GM18499 (cell line): ENCODE measurements at regions not wholly inside any gene's neighbourhood (a gene's known extent, or its start where the extent isn't known, plus 50 kb on each side); places are given as distances from the start of the nearest gene placed in this dataset.
"Not testable (repeated sequence)": the region's sequence is repeated elsewhere in the genome, so short reads cannot be mapped to it uniquely, and the experiment has no call there.

Source experiments
- ATAC-seq: cut with Tn5 transposase; IDR thresholded peaks from one replicate; pipeline ENCODE4 v1.9.1; 2021; ENCODE audit warnings: moderate number of reproducible peaks; ENCODE audit not compliant: insufficient read depth, unreplicated experiment

DNA sequence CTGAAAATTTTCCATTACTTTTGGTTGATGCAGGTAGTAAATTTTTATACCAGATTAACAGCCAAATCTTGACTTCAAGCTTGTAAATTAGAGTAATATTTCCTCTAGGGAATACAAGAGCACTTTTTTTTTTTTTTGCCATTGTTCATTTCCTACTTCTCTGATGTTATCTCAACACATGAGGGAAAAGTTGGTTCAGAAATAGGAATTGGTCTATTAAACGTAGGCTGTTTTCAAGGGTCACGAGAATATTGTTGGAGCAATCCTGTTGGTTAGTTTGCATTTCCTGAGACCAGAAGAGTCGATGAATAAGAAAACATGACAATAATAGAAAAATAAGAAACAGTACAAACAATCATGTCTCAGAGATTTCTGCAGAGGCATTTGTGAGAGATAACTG, 453.9 kb upstream of the CCDC179 start:
- ATAC-seq = no peak

DNA sequence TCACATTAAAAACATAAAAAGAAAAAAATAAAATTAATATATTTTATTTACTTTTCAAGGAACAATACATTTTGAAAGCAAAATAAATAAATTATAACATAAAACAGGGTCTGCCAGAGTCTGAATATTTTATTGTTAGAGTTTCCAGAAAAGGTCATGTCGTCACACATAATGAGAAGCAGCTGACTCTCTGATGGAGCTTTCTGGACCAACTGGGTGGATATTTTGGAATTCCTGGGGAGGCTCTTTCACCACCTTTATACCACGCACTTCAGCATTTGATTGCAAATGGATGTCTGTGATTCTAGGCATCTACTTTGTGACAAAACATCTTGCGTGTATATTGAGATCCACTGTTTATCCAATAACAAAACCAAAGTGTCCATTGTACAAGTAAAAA, 455.0 kb upstream of the CCDC179 start:
- ATAC-seq = no peak

DNA sequence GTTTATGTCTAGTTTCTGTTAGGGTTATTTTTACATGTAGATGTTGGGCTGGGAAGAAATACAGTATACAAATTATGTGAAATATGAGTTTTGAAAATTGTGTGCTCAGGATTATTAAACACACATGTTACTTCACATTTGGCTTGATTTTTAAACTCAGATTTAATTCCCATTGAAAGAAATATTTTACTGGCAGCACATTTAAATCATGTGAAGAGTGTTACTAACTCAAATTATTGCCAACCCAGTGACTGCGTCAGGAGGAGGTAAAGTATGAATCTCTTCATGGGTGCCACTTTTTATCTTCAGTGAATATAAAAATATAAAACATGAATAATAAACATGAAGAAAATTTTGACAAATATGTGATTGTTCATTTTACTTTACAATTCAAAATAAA, 457.5 kb upstream of the CCDC179 start:
- no peak for ATAC-seq

DNA sequence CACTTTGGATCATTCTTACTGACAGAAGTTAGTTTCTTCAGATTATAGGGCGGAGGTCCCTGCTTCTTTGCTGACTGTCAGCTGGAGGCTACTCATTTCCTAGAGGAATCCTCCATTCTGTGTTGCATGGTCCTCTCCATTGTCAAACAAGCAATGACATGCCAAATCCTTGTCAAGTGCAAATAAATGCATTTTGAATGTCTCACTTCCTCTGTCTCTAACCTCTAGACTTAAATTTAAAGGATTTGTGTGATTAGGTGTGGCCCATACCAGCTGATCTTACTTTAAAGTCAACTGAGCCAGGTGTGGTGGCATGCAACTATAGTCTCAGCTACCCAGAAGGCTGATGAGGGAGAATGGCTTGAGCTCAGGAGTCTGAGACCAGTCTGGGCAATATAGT, 458.4 kb upstream of the CCDC179 start:
- no peak for ATAC-seq

DNA sequence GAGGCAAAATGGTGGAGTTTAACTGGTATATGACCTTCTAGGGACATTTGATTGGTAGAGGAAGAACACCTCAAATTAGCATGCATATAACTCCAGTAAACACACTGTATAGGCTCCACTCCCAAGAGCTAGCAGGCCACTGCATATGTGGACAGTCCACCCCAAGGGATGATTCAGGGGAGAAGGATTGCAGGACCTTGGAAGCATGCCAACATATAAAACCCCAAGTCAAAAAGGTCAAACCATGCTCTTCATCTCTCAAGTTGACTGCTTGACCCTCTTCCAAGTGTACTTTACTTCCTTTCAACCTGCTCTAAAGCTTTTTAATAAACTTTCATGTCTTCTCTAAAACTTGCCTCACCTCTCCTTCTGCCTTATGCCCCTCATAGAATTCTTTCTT, 459.9 kb upstream of the CCDC179 start:
- ATAC-seq = no peak

DNA sequence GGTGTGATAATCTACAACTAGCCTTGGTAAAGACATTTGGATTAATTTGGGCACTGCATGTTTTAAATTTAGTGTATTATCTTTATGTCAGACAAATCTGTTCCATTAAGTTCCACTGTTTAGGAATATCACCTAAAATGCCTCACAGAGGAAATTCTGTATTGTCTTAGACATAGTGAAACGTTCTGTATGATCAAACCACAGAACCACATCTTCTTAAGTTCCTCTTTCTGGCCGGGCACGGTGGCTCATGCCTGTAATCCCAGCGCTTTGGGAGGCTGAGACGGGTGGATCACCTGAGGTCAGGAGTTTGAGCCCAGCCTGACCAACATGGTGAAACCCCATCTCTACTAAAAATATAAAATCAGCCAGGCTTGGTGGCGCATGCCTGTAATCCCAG, 475.3 kb upstream of the CCDC179 start:
- ATAC-seq = not testable (repeated sequence)

DNA sequence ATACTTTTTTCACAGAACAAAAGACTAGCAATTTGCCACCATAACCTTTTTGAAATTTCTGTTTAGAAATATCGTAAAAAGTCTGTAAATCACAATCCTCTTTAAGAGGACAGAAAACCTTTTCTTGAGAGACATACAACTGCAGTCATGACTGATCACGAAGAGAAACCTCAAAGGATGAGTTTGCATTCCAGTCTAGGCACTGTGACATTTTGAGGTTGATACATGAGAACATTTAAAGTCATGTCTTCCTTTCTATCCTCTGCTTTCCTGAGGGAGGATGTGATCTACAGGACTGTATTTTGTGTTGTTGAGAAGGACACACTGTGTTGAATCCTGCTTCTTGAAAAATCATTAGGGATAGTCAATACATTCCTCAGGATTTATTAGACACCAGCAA, 476.7 kb upstream of the CCDC179 start:
- no peak for ATAC-seq

DNA sequence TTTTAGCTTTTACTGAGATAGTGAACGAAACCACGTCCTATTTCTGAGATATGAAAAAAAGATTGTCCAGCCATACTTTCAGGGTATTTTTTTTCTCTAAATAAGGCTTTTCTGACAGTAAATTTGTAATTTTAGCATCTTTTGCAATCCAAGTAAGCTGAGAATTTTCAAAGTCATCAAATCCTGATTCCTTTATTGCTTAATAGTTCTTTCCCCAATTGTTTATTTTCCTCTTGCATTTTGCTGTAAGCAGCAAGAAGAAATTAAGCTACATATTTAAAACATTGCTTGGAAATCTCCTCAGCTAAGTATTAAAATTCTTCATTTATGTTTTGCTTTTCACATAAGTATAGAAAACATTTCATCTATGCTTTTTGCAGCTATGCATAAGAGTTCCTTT, 493.3 kb upstream of the CCDC179 start:
- no peak for ATAC-seq

DNA sequence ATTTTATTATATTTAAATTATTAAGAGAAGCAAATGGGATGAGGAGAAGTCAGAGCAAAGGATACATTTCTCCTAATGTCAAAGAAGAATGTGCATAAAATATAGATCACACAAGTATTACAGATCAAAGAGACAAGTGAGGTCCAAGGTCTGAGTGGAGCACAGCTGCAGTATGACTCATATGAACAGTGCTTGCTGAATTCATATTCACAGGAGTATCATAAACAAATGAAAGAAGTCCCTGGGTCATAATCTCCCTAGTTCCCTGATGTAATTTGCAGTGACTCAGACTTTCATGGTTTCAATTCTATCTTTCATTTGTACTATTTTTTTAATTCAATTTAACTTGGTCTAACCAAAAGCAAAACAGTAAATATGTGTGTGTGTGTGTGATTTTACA, 499.0 kb upstream of the CCDC179 start:
- ATAC-seq = no peak

DNA sequence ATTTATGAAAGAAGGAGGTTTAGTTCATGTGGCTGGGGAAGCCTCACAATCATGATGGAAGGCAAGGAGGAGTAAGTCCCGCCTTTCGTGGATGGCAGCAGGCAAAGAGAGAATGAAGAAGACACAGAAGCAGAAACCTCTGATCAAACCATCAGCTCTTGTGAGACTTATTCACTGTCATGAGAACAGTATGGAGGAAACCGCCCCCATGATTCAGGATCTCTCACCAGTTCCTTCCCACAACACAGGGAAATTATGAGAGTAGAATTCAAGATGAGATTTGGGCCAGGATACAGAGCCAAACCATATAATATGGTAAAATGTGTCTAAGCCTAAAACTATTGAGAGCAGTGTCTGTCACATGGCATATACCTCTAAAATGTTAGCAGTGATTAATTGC, 503.8 kb upstream of the CCDC179 start:
- no peak for ATAC-seq

DNA sequence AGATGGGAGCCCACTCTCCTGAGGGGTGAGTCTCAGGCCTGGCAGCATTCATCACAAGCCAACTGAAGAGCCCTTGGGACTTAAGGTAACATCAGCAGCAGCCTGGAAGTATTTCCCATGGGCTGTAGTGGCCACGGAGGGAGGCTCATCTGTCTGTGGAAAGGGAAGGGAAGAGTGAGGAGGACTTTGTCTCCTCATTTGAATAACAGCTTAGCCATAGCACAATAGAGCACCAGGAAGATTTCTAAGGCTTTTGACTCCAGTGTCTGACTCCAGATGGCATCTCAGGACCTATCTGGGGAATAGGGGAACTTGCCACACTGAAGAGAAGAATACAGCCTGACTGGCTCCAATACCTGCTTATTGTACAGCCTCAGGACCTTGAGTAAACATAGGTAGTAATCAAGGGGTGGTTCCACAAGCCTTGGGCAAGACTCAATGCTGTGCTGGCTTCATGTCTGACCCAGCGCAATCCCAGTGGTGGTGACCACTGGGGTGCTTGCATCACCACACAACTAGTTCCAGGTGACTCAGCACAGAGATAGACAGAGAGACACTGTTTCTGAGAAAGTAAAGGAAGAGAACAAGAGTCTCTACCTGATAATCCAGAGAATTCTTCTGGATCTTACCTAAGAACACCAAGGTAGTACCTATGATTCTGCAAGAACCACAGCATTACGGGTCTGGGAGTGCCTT, 510.5 kb upstream of the CCDC179 start:
- ATAC-seq = no peak

DNA sequence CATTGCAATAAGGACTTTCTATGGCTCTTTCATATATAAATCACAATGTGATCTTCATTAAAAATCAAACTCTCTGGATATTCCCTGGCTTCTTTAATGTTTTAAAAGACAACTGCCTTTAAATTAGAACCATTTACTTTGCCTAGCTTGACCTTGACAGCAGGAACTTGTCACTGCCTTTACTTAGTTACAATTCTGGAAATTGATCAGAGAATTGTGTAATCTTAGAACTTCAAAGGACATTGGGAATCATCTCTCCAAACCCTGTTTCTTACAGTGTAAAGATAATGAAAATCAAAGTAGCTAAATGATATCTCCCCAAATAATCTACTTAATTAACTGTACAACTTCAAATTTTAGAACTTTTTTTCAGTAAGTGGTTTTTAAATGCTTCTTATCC, 517.6 kb upstream of the CCDC179 start:
- no peak for ATAC-seq

DNA sequence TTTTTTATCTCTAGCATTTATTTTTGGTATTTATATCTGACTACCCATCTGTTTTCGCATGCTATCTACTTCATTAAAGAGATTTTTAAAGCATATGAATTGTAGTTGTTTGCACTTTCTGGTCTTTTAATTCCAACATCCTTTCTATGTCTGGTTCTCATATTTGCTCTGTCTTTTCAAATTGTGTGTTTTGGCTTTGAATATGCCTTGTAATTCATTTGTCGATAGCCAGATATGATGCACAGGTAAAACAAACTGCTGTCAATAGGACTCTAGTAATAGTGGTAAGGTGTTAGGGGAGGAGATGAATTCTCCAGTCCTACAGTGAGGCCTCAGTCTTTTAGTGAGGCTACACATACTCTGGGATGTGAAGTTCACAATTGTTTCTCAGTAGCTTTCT, 530.8 kb upstream of the CCDC179 start:
- no peak for ATAC-seq

DNA sequence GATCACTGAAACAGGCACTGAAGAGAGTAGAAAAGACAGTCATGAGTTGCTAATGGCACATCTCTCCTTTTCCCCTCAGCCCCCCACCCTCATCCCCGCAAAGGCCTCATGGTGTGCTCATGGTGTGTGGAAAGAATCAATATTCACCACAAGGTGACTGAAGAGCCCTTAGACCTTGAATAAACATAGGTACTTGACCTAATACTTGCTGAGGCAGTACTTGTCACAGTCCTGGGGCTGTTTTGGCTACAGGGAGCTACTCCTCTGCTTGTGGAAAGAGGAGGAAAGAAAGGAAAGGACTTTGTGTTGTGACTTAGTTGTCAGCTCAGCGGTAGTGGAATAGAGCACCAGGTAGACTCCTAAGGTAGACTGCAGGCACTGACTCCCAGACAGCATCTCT, 537.8 kb upstream of the CCDC179 start:
- no peak for ATAC-seq

DNA sequence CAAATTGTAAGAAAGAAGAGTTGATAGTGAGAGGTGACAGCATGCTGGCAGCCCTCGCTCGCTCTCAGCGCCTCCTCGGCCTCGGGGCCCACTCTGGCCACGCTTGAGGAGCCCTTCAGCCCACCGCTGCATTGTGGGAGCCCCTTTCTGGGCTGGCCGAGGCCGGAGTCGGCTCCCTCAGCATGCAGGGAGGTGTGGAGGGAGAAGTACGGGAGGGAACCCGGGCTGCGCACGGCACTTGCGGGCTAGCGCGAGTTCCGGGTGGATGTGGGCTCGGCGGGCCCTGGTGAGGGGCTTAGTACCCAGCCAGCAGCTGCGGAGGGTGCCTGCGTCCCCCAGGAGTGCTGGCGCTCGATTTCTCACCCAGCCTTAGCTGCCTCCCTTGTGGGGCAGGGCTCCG, 539.7 kb upstream of the CCDC179 start:
- ATAC-seq = no peak

DNA sequence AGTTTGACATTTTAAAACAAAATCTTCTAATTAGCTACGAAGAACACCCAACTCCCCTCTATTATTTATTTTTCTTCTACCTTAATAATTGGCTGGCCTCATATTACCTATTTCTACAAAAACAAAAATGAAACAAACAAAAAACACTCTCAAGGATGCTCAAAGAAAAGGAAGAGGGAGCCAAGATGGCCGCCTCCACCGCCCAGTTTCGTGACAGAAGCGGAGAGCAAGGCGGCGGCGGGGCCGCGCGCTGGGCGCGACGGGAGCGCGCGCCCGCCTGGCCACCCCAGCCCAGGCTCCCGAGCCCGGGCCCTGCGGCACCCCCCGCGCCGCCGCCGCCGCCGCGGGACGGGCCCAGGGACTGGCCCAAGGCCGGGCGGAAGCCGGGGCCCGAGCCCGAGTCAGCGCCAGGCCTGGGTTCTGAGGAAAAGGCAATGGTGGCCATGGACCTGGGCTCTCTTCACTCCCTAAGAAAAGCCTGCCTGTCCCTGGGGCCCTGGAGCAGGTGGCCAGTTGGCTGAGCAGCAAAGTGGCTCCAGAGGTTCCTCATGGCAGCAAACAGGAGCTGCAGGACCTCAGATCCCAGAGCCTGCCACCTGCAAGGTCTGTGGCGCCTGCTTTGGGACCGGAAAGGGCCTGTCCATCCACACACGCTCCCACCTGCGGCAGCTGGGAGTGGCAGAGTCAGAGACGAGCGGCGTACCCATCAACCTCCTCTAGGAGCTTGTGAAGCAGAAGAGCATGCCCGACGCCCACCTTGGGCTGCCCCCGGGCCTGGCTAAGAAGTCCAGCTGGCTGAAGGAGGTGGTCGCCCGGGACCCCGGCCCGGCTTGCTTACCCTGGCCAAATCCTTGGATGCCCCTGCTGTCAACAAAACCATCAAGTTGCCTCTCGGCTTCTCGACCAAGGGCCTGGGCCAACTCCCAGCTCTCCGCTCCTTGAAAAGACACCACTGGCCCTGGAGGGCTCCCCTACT, 543.2 kb upstream of the CCDC179 start:
- no peak for ATAC-seq

DNA sequence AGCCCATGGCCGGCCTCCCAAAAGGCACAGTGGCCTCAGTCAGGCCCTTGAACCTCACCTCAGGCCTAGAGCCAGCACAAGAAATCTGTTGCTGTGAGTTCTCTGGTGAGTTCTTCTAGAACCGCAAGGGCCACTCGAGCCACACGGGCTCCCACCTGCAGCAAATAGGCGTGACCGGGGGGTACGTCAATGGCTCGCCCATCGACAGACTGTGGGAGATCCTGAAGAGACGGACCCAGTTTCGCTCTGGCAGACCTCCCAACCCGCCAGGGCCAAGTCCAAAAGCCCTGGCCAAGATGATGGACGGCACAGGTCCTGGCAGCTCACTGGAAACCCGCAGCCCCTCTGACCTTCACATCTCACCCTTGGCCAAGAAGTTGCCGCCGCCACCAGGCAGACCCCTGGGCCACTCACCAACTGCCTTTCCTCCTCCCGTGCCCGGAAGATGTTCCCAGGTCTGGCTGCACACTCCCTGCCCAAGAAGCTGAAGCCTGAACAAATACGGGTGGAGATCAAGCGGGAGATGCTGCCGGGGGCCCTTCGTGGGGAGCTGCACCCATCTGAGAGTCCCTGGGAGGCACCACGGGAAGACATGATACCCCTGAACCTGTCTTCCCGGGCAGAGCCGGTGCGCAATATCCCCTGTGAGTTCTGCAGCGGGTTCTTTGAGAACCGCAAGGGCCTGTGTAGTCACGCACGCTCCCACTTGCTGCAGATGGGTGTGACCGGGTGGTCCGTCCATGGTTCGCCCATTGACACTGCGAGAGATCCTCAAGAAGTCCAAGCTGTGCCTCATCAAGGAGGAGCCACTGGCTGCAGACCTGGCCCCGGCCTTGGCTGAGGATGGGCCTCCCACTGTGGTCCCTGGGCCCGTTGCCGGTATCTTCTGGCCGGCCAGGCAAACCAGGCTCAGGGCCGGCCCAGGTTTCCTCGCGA, 544.2 kb upstream of the CCDC179 start:
- ATAC-seq = no peak

DNA sequence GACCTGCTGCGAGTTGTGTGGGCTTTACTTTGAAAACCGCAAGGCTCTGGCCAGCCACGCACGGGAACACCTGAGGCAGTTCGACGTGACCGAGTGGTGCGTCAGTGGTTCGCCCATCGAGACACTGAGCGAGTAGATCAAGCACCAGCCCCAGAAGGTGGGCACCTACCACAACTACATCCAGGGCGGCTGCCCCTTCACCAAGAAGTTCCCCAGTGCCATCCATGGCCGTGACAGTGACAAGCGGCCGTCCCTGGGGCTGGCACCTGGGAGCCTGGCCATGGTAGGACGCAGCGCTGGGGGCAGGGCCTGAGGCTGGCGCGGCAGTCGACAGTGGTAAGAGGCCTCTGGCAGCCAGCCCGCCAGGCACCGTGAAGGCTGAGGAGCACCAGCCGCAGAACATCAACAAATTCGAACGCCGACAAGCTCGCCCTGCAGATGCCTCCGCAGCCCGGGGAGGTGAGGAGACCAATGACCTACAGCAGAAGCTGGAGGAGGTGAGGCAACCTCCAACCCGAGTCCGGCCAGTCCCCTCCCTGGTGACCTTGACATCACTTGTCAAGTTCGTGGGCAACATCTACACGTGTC, 545.2 kb upstream of the CCDC179 start:
- no peak for ATAC-seq

DNA sequence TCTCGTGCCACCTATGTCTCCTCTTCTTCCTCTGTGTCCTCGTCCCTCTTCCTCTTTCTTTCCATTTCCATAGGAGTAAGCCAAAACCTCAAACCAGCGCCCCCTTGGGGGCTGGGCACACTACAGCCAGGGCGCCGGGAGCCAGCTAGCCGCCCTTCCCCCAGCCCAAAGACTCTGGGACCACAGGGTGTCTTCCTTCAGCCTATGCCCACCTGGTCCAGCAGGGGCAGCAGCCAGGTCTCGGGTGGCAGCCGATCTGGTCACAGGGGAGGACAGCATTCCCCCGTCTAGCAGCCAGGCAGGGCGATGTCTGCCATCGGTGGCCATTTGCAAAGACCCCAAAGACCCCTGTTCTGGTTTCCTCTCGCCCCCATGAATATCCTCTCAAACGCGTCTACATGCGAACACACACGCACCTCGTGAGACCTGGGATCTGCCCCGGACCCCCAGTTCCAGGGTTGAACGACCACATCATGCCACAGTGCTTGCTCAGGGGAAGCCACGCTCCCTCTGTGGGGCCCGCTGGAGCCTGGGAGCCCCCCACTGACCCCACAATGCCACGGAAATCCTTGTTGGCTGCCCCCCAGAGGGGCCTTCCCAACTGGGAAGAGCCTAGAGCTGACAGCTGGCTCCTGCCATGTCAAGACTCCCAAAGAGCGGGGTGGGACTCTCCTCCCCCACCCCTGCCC, 546.0 kb upstream of the CCDC179 start:
- no peak for ATAC-seq

DNA sequence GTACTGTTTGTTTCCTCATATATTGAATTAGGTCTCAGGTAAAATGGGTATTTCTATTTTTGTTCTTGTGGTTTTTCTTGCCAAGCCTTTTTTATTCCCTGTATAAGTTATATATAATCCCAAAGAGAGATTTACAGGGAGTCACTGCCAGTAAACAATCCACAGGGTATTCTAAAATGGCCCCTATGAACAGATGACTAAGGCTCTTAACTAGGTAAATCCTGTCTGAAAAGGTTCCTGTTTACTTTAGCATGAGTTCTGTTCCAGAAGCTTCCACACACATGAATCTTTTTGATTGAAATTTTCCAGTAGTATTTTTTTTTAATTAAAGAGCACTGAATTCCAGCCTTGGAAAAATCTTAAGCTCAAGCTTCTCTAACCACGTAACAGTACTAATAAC, 552.8 kb upstream of the CCDC179 start:
- no peak for ATAC-seq
